Ovary (tissue), 7 donors: ENCODE measurements at regions not wholly inside any gene's neighbourhood (a gene's known extent, or its start where the extent isn't known, plus 50 kb on each side); places are given as distances from the start of the nearest gene placed in this dataset.

Experiments used
- DNase-seq, 5 donors: peaks; one replicate each; pipeline ENCODE4 v3.0.0-alpha.2; 2019 to 2020
- H3K27ac ChIP-seq, 2 donors: fragments of 200-600 bp; one replicate each; pipeline versions ENCODE4 v1.5.1 to v1.8.0; 2019 to 2022
- H3K27me3 ChIP-seq: fragments of 200-600 bp; one replicate; pipeline ENCODE4 v1.8.0; 2022
- H3K36me3 ChIP-seq: fragments of 200-600 bp; sonication (generic); one replicate; pipeline ENCODE4 v1.5.1; 2019
- H3K4me1 ChIP-seq: one replicate; pipeline ENCODE4 v1.8.1; 2013; ENCODE audit warnings: mild to moderate bottlenecking, moderate library complexity; ENCODE audit not compliant: insufficient read depth
- H3K4me3 ChIP-seq: fragments of 200-600 bp; sonication (generic); one replicate; pipeline ENCODE4 v1.5.1; 2017
- H3K9me3 ChIP-seq, 2 donors: fragments of 200-600 bp in 1 of 2; sonication (generic) in 1 of 2; one replicate each; pipeline versions ENCODE4 v1.5.1 to v1.8.1; 2013 to 2019; ENCODE audit warnings: mild to moderate bottlenecking in 1 of 2, moderate library complexity in 1 of 2
- EP300 ChIP-seq: sonication (generic); formaldehyde crosslinking; IDR thresholded peaks from one replicate; pipeline ENCODE4 v1.6.1; 2017; ENCODE audit warnings: antibody characterized with exemption
- POLR2A ChIP-seq: fragments of 450-650 bp; IDR thresholded peaks from one replicate; pipeline ENCODE4 v1.6.1; 2017; ENCODE audit warnings: antibody characterized with exemption, mild to moderate bottlenecking, moderate library complexity
- WGBS, 3 donors: extraction: QIAGEN DNeasy Blood & Tissue Kit in 1 of 3; methylation state at CpG; one replicate each; pipeline versions ENCODE4 v1.1.5 to v1.1.7; 2013 to 2017; 5-methylcytosine and 5-hydroxymethylcytosine counted together
- intact Hi-C, 4 donors: fragments of 100-400 bp; cut with DNase I; formaldehyde crosslinking; loops; one replicate each; pipeline versions ENCODE4 v1.11.0 to v1.15.1; 2022 to 2023
- TF ChIP-seq, protein P1 (sequence below), 3 donors: fragments of 450-650 bp in 2 of 3; fragments of 200-600 bp in 1 of 3; IDR thresholded peaks; one replicate each; pipeline versions ENCODE4 v1.5.1 to v1.8.0; 2016 to 2022; ENCODE audit warnings: antibody characterized with exemption in 3 of 3, mild to moderate bottlenecking in 1 of 3
- donor health status: DM: no; HTN: no; CAD: no; lungs with moderate emphysema.
- donor health status: DM: no; HTN: no; CAD: no.
- donor health status: Bipolar disorder and iron deficiency.
- donor health status: DM: no; HTN: no; CAD: no.
- donor health status: DM: yes; HTN: yes; CAD: no.

DNA sequence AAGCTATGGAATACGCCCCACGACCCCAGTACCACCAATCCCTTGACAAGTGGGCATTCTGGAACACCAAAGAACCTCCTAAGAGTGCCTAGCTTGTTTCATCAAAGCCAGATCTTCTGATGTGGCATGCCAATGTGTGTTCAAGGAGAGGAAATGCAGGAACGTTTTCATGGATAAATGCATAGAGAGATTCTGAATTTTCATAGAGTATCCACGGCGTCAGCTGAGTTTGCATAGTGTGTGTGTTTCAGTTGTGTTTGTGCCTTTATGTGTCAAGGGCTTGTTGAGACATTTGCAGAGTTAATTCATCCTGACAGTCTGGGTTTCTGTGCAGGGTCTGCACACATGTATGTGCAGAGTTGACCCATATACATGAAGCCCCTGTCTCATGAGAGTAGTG is 172.7 kb upstream of the LRFN2 start:
- no peaks in the 10 kb centered on the region for H3K9me3 ChIP-seq
- peaks cover 2% of the 10 kb centered on the region for H3K4me1 ChIP-seq
- no peak for DNase-seq
- 89 to 93% (median 90%) methylated on average over 5 of the region's 5 CpGs for WGBS, 3 donors
- no peaks in the 10 kb centered on the region for H3K27me3 ChIP-seq
- H3K4me3 ChIP-seq = no peak overlapping the region
- no peak for TF ChIP-seq EP300
- TF ChIP-seq, protein P1, sequence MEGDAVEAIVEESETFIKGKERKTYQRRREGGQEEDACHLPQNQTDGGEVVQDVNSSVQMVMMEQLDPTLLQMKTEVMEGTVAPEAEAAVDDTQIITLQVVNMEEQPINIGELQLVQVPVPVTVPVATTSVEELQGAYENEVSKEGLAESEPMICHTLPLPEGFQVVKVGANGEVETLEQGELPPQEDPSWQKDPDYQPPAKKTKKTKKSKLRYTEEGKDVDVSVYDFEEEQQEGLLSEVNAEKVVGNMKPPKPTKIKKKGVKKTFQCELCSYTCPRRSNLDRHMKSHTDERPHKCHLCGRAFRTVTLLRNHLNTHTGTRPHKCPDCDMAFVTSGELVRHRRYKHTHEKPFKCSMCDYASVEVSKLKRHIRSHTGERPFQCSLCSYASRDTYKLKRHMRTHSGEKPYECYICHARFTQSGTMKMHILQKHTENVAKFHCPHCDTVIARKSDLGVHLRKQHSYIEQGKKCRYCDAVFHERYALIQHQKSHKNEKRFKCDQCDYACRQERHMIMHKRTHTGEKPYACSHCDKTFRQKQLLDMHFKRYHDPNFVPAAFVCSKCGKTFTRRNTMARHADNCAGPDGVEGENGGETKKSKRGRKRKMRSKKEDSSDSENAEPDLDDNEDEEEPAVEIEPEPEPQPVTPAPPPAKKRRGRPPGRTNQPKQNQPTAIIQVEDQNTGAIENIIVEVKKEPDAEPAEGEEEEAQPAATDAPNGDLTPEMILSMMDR (IDR thresholded peaks at IDR 0.05) = no peak
- no peak for TF ChIP-seq POLR2A
- H3K36me3 ChIP-seq = no peaks in the 10 kb centered on the region
- intact Hi-C loops = no loop called here
- no peak overlapping the region for H3K27ac ChIP-seq

DNA sequence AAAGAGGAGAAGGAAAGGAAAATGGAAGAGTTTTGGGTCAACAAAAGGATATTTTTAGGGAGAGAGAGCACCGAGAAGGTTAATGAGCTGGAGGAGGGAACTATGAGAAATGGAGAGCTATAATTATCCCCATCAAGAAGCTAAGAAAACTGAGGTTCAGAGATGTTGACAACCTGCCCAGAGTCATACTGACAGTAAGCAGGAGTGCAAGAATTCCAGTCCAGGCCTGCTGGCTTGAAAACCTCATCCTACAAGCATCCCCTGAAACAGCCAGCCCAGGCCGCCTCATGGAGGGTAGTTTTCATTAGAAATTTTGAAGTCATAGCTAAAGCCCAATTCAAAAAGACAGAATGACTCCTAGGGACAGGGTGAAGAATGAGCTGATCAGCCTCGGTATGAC is 172.1 kb upstream of the LRFN2 start:
- Histone ChIP-seq H3K36me3 (no peaks in the 10 kb centered on the region), H3K27me3 (no peaks in the 10 kb centered on the region), H3K9me3 (no peaks in the 10 kb centered on the region), H3K4me1 (peaks cover 3% of the 10 kb centered on the region), H3K4me3 (no peak overlapping the region), H3K27ac (no peak overlapping the region)
- 76 to 86% (median 83%) methylated on average over 3 of the region's 3 CpGs for WGBS, 3 donors
- DNase-seq = no peak
- TF ChIP-seq, protein P1 (IDR thresholded peaks at IDR 0.05) = no peak
- no peak for TF ChIP-seq POLR2A
- TF ChIP-seq EP300 = no peak
- intact Hi-C loops = no loop called here

DNA sequence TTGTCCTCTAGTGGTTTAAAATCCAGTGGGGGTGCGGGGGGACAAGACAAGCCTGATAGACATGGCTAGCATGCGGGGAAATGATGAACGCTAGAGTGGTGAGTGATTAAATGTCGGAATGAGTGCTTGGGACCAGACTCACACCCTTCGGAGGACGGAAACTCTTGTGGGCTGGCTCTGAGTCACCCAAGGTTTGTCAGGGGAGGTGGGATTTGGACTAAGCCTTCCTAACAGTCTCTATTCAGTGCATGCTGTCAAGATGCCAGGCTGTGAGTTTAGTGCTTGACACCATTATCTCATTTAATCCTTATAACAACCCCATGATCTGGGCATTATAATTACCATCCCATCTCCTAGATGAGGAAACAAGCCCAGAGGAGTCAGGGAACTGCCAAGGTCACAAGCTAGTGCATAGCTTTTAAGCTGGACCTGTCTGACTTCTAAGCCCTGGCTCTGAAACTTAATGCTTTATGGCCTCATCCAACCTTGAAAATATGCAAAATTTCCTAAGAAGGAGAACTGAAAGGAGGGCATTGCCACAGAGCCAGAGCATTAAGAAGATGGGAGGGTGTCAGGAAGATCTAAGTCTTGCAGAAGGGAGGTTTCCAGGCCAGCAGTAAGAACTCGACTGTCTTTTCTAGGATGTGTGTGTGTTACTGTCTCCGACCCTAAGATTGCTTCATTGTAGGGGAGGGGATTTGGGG is 168.7 kb upstream of the LRFN2 start:
- H3K36me3 ChIP-seq = no peaks in the 10 kb centered on the region
- WGBS, 3 donors = 53 to 64% (median 53%) methylated on average over 8 of the region's 8 CpGs
- H3K4me3 ChIP-seq = no peak overlapping the region
- DNase-seq = no peak
- H3K27ac ChIP-seq = no peak overlapping the region
- TF ChIP-seq, protein P1 (IDR thresholded peaks at IDR 0.05) = no peak
- TF ChIP-seq POLR2A (no peak), EP300 (no peak)
- H3K9me3 ChIP-seq = no peaks in the 10 kb centered on the region
- H3K4me1 ChIP-seq = peaks cover 3% of the 10 kb centered on the region
- intact Hi-C loops = no loop called here
- H3K27me3 ChIP-seq = no peaks in the 10 kb centered on the region

DNA sequence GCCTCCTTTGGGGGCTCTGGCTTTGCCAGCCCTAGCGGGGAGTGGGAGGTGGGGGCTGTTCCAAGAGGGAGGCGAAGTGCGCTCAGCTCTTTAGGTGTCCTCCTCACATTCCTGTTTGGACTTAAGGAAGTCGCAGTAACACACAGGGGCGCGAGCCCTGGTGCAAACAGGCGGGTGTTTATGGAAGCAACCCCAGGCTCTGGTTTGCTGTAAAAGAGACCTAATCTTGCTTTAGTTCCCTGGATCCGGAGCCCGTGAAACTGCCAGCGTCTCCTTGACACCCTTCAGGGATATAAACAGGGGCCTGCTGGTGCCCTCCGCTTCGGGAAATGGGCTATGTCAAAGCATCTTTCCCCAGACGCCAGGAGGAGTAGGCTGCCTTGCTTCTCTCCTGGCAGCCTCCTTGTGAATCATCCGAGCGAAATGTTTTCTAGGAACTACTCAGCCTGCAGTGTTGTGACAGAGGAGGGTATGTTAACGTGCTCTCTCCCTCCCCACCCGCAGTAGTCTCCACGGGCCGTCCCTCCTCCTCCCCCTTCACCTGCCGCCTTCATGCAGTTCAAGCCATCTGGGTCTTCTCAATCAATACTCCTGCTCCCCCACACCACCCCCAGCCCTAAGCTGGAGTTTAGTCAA is 168.0 kb upstream of the LRFN2 start:
- DNase-seq = peak in 1 of 5 donors; percentile 21
- H3K9me3 ChIP-seq = no peaks in the 10 kb centered on the region
- peaks cover 3% of the 10 kb centered on the region for H3K4me1 ChIP-seq
- H3K27ac ChIP-seq = no peak overlapping the region
- no peak overlapping the region for H3K4me3 ChIP-seq
- H3K36me3 ChIP-seq = no peaks in the 10 kb centered on the region
- 10 to 14% (median 14%) methylated on average over 20 of the region's 20 CpGs for WGBS, 3 donors
- intact Hi-C loops = no loop called here
- TF ChIP-seq EP300 (no peak), POLR2A (no peak)
- TF ChIP-seq, protein P1 (IDR thresholded peaks at IDR 0.05) = no peak
- H3K27me3 ChIP-seq = no peaks in the 10 kb centered on the region
